ENCODE measurements at regions not wholly inside any gene's neighbourhood (a gene's known extent, or its start where the extent isn't known, plus 50 kb on each side); places are given as distances from the start of the nearest gene placed in this dataset.

DNA sequence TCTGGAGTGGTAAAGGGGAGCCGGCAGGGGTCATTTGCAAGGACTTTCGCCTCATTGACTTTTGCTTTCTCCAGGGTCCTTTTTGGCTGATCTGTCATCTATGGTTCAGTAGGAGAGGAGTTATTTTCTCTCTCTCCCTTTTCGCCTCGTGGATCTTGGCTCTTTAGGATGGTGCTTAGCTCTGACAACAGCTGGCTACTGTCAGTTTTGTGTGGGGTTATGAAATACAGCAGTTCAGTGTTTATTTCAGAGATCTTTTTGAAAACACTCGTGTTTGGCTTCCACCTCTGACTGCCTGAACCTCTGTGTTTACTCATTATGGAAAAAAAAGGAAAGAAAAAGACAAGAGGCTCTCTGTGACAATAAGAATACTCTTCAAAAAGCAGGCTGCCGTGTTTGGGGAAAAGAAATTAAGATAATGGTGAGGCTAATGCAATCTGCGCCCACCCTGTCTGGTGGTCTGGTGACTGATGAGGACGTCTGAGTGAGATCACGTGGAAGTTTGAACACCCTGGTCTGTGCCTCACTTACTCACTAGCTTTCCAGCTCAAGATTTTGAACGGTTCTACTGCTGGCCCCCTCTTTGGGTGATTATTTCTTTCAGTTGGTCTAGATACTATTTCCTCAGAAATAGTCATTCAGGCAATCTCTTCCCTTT is 567.7 kb downstream of the CAAP1 start:
- peaks cover 6% of the 10 kb centered on the region for H3K4me1 Mint-ChIP-seq (ENCODE audit: low read depth)
- TF ChIP-seq, protein P1, sequence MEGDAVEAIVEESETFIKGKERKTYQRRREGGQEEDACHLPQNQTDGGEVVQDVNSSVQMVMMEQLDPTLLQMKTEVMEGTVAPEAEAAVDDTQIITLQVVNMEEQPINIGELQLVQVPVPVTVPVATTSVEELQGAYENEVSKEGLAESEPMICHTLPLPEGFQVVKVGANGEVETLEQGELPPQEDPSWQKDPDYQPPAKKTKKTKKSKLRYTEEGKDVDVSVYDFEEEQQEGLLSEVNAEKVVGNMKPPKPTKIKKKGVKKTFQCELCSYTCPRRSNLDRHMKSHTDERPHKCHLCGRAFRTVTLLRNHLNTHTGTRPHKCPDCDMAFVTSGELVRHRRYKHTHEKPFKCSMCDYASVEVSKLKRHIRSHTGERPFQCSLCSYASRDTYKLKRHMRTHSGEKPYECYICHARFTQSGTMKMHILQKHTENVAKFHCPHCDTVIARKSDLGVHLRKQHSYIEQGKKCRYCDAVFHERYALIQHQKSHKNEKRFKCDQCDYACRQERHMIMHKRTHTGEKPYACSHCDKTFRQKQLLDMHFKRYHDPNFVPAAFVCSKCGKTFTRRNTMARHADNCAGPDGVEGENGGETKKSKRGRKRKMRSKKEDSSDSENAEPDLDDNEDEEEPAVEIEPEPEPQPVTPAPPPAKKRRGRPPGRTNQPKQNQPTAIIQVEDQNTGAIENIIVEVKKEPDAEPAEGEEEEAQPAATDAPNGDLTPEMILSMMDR (IDR thresholded peaks at IDR 0.05; ENCODE audit: unreplicated experiment) = no peak
- DNase-seq (ENCODE audit: low spot score, unreplicated experiment) = no peak
- H3K27me3 Mint-ChIP-seq = no peaks in the 10 kb centered on the region
- H3K9me3 Mint-ChIP-seq (ENCODE audit: low read depth) = peaks cover 4% of the 10 kb centered on the region
- H3K36me3 Mint-ChIP-seq (ENCODE audit: insufficient read depth) = no peaks in the 10 kb centered on the region
- no peak overlapping the region for H3K4me3 Mint-ChIP-seq (ENCODE audit: low read depth)
- no peak overlapping the region for H3K27ac Mint-ChIP-seq

DNA sequence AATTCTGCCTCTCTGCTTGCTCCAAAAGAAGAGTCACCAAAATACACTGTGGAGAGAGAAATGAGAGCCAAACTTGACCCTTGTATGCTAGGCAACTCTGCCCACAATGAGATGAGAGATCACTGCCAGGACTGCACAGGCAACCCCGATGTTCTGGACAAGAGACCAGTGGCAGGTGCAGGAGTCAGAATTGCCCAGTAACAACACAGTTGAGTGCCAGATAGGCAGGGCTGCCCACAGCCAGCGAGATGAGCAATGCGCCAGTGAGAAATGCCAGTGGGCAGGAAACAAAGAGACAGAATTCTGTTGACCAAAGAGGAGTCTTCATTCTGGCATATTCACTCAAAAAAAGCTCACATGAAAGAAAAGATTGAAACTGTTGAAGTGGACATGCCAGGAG is 570.7 kb downstream of the CAAP1 start:
- Mint-ChIP-seq H3K9me3 (ENCODE audit: low read depth) (peaks cover 4% of the 10 kb centered on the region), H3K36me3 (ENCODE audit: insufficient read depth) (no peaks in the 10 kb centered on the region), H3K27ac (no peak overlapping the region), H3K4me3 (ENCODE audit: low read depth) (no peak overlapping the region), H3K27me3 (no peaks in the 10 kb centered on the region), H3K4me1 (ENCODE audit: low read depth) (peaks cover 6% of the 10 kb centered on the region)
- TF ChIP-seq, protein P1 (IDR thresholded peaks at IDR 0.05; ENCODE audit: unreplicated experiment) = no peak
- no peak for DNase-seq (ENCODE audit: low spot score, unreplicated experiment)

DNA sequence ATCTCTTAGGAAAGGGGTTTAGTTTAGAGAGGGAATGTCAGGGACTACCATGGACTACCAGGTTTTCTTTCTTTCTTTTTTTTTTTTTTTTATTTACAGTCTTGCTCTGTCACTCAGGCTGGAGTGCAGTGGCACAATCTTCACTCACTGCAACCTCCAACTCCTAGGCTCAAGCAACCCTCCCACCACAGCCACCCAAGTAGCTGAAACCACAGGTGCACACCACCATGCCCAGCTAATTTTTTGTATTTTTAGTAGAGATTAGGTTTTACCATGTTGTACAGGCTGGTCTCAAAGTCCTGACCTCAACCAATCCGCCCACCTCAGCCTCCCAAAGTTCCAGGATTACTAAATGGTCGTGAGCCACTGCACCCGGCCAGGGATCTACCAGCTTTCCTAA is 572.7 kb downstream of the CAAP1 start:
- H3K9me3 Mint-ChIP-seq (ENCODE audit: low read depth) = peaks cover 4% of the 10 kb centered on the region
- TF ChIP-seq, protein P1 (IDR thresholded peaks at IDR 0.05; ENCODE audit: unreplicated experiment) = no peak
- H3K36me3 Mint-ChIP-seq (ENCODE audit: insufficient read depth) = no peaks in the 10 kb centered on the region
- no peak overlapping the region for H3K4me3 Mint-ChIP-seq (ENCODE audit: low read depth)
- H3K27me3 Mint-ChIP-seq = no peaks in the 10 kb centered on the region
- H3K4me1 Mint-ChIP-seq (ENCODE audit: low read depth) = peaks cover 1% of the 10 kb centered on the region
- DNase-seq (ENCODE audit: low spot score, unreplicated experiment) = no peak
- no peak overlapping the region for H3K27ac Mint-ChIP-seq

DNA sequence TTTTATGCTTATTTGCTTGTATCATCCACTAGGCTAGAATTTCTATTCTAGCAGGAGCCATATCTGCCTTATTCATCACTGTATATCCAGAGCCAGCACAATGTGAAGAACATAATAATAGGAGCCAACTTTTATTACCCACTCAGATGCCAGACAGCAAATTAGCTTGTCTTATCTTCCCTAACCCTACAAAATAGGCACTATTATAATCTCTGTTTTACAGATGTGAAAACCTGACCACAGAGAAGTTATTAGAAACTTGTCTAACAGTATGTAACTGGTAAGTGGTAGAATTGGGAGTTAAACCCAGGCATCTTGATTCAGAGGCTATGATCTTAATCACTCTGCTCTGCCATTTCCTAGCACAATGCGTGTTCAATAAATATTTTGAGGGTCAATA is 579.5 kb downstream of the CAAP1 start:
- H3K27me3 Mint-ChIP-seq = no peaks in the 10 kb centered on the region
- H3K27ac Mint-ChIP-seq = no peak overlapping the region
- H3K4me3 Mint-ChIP-seq (ENCODE audit: low read depth) = no peak overlapping the region
- TF ChIP-seq, protein P1 (IDR thresholded peaks at IDR 0.05; ENCODE audit: unreplicated experiment) = no peak
- no peaks in the 10 kb centered on the region for H3K36me3 Mint-ChIP-seq (ENCODE audit: insufficient read depth)
- no peaks in the 10 kb centered on the region for H3K4me1 Mint-ChIP-seq (ENCODE audit: low read depth)
- no peak for DNase-seq (ENCODE audit: low spot score, unreplicated experiment)
- H3K9me3 Mint-ChIP-seq (ENCODE audit: low read depth) = no peaks in the 10 kb centered on the region

DNA sequence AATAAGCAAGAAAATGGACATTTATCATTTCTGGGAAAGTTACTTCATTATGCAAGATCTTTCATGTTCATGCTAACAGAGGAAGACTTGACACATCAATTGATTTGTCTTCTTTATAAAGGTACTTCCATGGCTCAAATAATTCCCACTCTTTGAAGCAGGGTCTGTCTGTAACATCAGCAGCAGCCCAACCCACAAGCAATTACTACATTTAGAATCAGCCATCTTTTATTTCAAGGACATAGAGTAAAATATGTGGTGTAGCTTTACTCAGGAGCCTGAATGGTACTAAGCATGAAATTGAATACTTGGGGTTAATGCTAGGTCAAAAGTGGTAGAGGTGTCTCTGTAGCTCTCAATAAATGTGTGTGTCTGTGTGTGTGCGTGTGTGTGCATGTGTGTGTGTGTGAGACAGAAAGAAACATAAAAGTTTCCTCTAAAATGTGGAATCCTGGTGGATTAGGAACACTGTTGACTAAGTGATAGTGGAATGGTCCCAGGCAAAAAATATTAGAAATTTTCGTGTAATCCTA is 581.1 kb downstream of the CAAP1 start:
- Mint-ChIP-seq H3K9me3 (ENCODE audit: low read depth) (peaks cover 3% of the 10 kb centered on the region), H3K4me3 (ENCODE audit: low read depth) (no peak overlapping the region), H3K27ac (no peak overlapping the region), H3K4me1 (ENCODE audit: low read depth) (no peaks in the 10 kb centered on the region), H3K36me3 (ENCODE audit: insufficient read depth) (no peaks in the 10 kb centered on the region), H3K27me3 (no peaks in the 10 kb centered on the region)
- TF ChIP-seq, protein P1 (IDR thresholded peaks at IDR 0.05; ENCODE audit: unreplicated experiment) = no peak
- DNase-seq (ENCODE audit: low spot score, unreplicated experiment) = no peak
